HG03280 (cell line): ENCODE measurements at regions not wholly inside any gene's neighbourhood (a gene's known extent, or its start where the extent isn't known, plus 50 kb on each side); places are given as distances from the start of the nearest gene placed in this dataset.

Source experiments
- ATAC-seq: cut with Tn5 transposase; IDR thresholded peaks from one replicate; pipeline ENCODE4 v1.9.1; 2021; ENCODE audit warnings: mild to moderate bottlenecking, moderate library complexity; ENCODE audit not compliant: unreplicated experiment

- no peak for ATAC-seq
Observed at GRCh38 chr13:40136896-40137295, 481.4 kb downstream of the COG6 start.

GRCh38 chr13:40137400-40137799 is 481.9 kb downstream of the COG6 start:
- ATAC-seq: no peak

- no peak for ATAC-seq
Observed at GRCh38 chr13:40139896-40140520, 484.5 kb downstream of the COG6 start.

- no peak for ATAC-seq
Observed at GRCh38 chr13:40141859-40142555, 486.5 kb downstream of the COG6 start.

- no peak for ATAC-seq
Observed at GRCh38 chr13:40143106-40143505, 487.6 kb downstream of the COG6 start.

- ATAC-seq: no peak
Observed at GRCh38 chr13:40143559-40143958, 488.1 kb downstream of the COG6 start.

GRCh38 chr13:40145139-40145538 is 489.7 kb downstream of the COG6 start:
- ATAC-seq: no peak

- no peak for ATAC-seq
Observed at GRCh38 chr13:40146063-40146462, 490.6 kb downstream of the COG6 start.

- ATAC-seq: no peak
Observed at GRCh38 chr13:40146611-40147117, 491.2 kb downstream of the COG6 start.

GRCh38 chr13:40148101-40148500 is 492.6 kb downstream of the COG6 start:
- ATAC-seq: no peak

GRCh38 chr13:40148742-40149141 is 493.3 kb downstream of the COG6 start:
- ATAC-seq: no peak

- ATAC-seq: no peak
Observed at GRCh38 chr13:40149611-40150274, 494.3 kb downstream of the COG6 start.

GRCh38 chr13:40151673-40152072 is 496.2 kb downstream of the COG6 start:
- no peak for ATAC-seq

- no peak for ATAC-seq
Observed at GRCh38 chr13:40152145-40152544, 496.7 kb downstream of the COG6 start.

GRCh38 chr13:40152922-40153321 is 497.5 kb downstream of the COG6 start:
- no peak for ATAC-seq

GRCh38 chr13:40153516-40153915 is 498.1 kb downstream of the COG6 start:
- ATAC-seq: no peak

- no peak for ATAC-seq
Observed at GRCh38 chr13:40155201-40155600, 499.7 kb downstream of the COG6 start.

GRCh38 chr13:40158218-40158617 is 502.8 kb downstream of the COG6 start:
- no peak for ATAC-seq

- ATAC-seq: no peak
Observed at GRCh38 chr13:40158757-40159156, 503.3 kb downstream of the COG6 start.

GRCh38 chr13:40159736-40160135 is 504.3 kb downstream of the COG6 start:
- no peak for ATAC-seq

GRCh38 chr13:40160618-40161350 is 505.3 kb downstream of the COG6 start:
- ATAC-seq: no peak
